SU-DHL-6 (cell line): ENCODE measurements at regions not wholly inside any gene's neighbourhood (a gene's known extent, or its start where the extent isn't known, plus 50 kb on each side); places are given as distances from the start of the nearest gene placed in this dataset.

ENCODE experiments used
- CTCF ChIP-seq: fragments of 200-600 bp; sonication (generic); IDR thresholded peaks from one replicate; pipeline ENCODE4 v1.5.1; 2017; ENCODE audit warnings: antibody characterized with exemption, mild to moderate bottlenecking, low read length, moderate library complexity; ENCODE audit not compliant: insufficient read depth, poor library complexity, severe bottlenecking
- EZH2phosphoT487 ChIP-seq: fragments of 200-600 bp; sonication (generic), shearing (Covaris generic); conservative IDR thresholded peaks from 2 replicates; pipeline ENCODE4 v1.6.1; 2018; ENCODE audit warnings: mild to moderate bottlenecking, antibody characterized with exemption, low read length, moderate library complexity, mixed read lengths

- TF ChIP-seq CTCF (no peak), EZH2phosphoT487 (no peak)
These were observed 284.2 kb upstream of the ZMIZ1 start for GRCh38 chr10:78784546-78784945.
